Peyer's patch (tissue), 4 donors: ENCODE measurements at regions not wholly inside any gene's neighbourhood (a gene's known extent, or its start where the extent isn't known, plus 50 kb on each side); places are given as distances from the start of the nearest gene placed in this dataset.

Experiments used
- DNase-seq, 3 donors: peaks; one replicate each; pipeline ENCODE4 v3.0.0-alpha.2; 2017 to 2019
- H3K27ac ChIP-seq, 4 donors: fragments of 200-600 bp; sonication (generic); one replicate each; pipeline ENCODE4 v1.5.1; 2016 to 2019
- H3K27me3 ChIP-seq, 2 donors: fragments of 200-600 bp; sonication (generic); one replicate each; pipeline ENCODE4 v1.5.1; 2019
- H3K36me3 ChIP-seq, 3 donors: fragments of 200-600 bp; sonication (generic); one replicate each; pipeline ENCODE4 v1.5.1; 2016 to 2019
- H3K4me1 ChIP-seq, 4 donors: fragments of 200-600 bp; sonication (generic); one replicate each; pipeline ENCODE4 v1.5.1; 2016 to 2019
- H3K4me3 ChIP-seq, 4 donors: fragments of 200-600 bp; sonication (generic); 1 replicate in 3 of 4; 2 replicates in 1 of 4; pipeline ENCODE4 v1.5.1; 2016 to 2019; ENCODE audit warnings: mild to moderate bottlenecking in 1 of 4
- H3K9me3 ChIP-seq, 4 donors: fragments of 200-600 bp; sonication (generic); one replicate each; pipeline ENCODE4 v1.5.1; 2016 to 2019; ENCODE audit warnings: mild to moderate bottlenecking in 1 of 4
- CTCF ChIP-seq, 6 experiments: fragments of 450-650 bp in 4 of 6; fragments of 200-600 bp in 2 of 6; sonication (generic) in 1 of 6; IDR thresholded peaks; one replicate each; pipeline ENCODE4 v1.5.1; 2017 to 2019; ENCODE audit warnings: antibody characterized with exemption in 6 of 6, mild to moderate bottlenecking in 3 of 6, moderate library complexity in 1 of 6
- POLR2A ChIP-seq, 2 donors: fragments of 450-650 bp; IDR thresholded peaks; one replicate each; pipeline ENCODE4 v1.5.1; 2017; ENCODE audit warnings: antibody characterized with exemption in 2 of 2, mild to moderate bottlenecking in 2 of 2, moderate library complexity in 2 of 2

DNA sequence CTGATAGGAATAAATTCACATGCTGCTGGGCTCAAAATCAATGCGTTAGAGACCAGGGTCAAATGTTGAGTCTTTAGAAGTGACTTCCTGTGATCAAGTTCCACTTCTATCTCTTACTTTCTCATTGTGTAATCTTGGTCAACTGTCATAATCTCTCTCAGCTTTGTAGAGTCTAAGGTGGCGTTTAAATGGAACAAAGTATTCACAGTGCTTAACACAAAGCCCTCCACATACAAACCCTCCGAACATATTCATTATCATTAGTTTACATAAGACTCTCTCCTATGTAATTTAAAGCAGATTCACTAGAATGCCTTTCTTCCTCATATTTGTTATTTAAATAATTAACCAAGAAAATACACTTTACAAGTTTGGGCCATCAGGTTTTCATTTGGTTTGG is 1044.1 kb downstream of the EFNB2 start:
- H3K27me3 ChIP-seq = no peaks in the 10 kb centered on the region
- TF ChIP-seq POLR2A (IDR thresholded peaks at IDR 0.05) = no peak
- no peak for TF ChIP-seq CTCF (IDR thresholded peaks at IDR 0.05)

DNA sequence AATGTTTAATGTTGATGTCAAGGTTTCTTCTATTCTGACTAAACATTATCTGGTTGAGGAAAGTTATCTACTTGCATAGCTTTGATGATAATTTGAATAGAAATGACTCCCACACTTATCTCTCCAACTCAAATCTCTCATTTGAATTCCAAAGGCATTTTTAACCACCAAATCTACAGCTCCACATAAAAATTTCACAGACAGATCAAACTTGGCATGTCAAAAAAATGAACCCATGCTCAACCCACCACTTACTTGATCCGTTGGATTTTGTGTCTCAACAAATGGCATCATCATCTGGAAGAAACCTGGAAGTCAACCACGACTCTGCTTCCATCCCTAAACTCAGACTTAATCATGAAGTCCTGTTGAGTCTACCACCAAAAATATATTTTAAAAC is 1050.4 kb downstream of the EFNB2 start:
- Histone ChIP-seq H3K9me3 (no peaks in the 10 kb centered on the region), H3K4me3 (no peak overlapping the region), H3K36me3 (no peaks in the 10 kb centered on the region), H3K4me1 (no peaks in the 10 kb centered on the region), H3K27me3 (no peaks in the 10 kb centered on the region), H3K27ac (no peak overlapping the region)
- no peak for DNase-seq
- TF ChIP-seq CTCF (IDR thresholded peaks at IDR 0.05) = no peak
- no peak for TF ChIP-seq POLR2A (IDR thresholded peaks at IDR 0.05)

More for the DNA sequence above, 1044.1 kb downstream of the EFNB2 start:
- no peak overlapping the region for H3K27ac ChIP-seq
- no peaks in the 10 kb centered on the region for H3K4me1 ChIP-seq
- no peak overlapping the region for H3K4me3 ChIP-seq
- no peaks in the 10 kb centered on the region for H3K9me3 ChIP-seq
- DNase-seq = no peak
- H3K36me3 ChIP-seq = no peaks in the 10 kb centered on the region

DNA sequence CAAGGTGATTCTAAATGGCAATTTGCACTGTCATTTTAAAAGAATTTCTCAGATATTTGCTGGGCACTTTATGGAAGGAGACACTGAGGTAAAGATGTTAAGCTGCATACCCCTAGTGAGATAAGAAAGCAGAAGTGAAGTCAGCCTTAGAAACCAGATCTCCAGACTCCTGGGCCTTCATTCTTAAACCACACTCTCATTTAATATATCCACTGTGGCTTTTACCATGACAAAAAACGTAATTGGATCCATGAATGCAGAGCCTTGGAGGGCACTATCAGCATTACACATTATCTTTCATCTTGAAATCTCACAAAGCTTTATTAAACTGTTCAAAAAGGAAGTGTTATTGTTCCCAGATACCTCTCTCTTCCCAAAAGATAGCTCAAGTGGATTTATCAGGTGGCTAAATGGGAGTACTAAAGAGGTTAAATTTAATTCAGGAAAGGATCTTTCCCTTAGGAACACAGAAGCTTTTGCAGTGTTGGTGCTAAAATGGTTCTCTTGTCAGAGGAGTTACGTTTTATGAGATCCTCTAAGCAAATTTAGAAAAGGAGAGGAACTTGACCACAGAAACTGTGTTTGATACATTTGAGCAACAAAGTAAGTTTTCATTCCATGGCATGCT is 1060.4 kb downstream of the EFNB2 start:
- H3K9me3 ChIP-seq = no peaks in the 10 kb centered on the region
- H3K4me1 ChIP-seq = no peaks in the 10 kb centered on the region
- no peak for DNase-seq
- H3K27me3 ChIP-seq = no peaks in the 10 kb centered on the region
- H3K36me3 ChIP-seq = no peaks in the 10 kb centered on the region
- no peak overlapping the region for H3K27ac ChIP-seq
- no peak overlapping the region for H3K4me3 ChIP-seq
- TF ChIP-seq CTCF (IDR thresholded peaks at IDR 0.05) (no peak), POLR2A (IDR thresholded peaks at IDR 0.05) (no peak)

- Histone ChIP-seq H3K4me3 (no peak overlapping the region), H3K4me1 (no peaks in the 10 kb centered on the region), H3K9me3 (no peaks in the 10 kb centered on the region), H3K27ac (no peak overlapping the region), H3K27me3 (no peaks in the 10 kb centered on the region), H3K36me3 (no peaks in the 10 kb centered on the region)
- TF ChIP-seq POLR2A (IDR thresholded peaks at IDR 0.05) (no peak), CTCF (IDR thresholded peaks at IDR 0.05) (no peak)
- DNase-seq = no peak
Observed at GRCh38 chr13:105471673-105472072, 1063.8 kb downstream of the EFNB2 start.

GRCh38 chr13:105466376-105466775 is 1069.1 kb downstream of the EFNB2 start:
- no peaks in the 10 kb centered on the region for H3K36me3 ChIP-seq
- no peaks in the 10 kb centered on the region for H3K9me3 ChIP-seq
- H3K27ac ChIP-seq = no peak overlapping the region

More at GRCh38 chr13:105466376-105466775, 1069.1 kb downstream of the EFNB2 start:
- Histone ChIP-seq H3K4me1 (no peaks in the 10 kb centered on the region), H3K27me3 (no peaks in the 10 kb centered on the region), H3K4me3 (no peak overlapping the region)
- no peak for DNase-seq
- TF ChIP-seq CTCF (IDR thresholded peaks at IDR 0.05) (no peak), POLR2A (IDR thresholded peaks at IDR 0.05) (no peak)
